K562 (cell line): ENCODE measurements at regions not wholly inside any gene's neighbourhood (a gene's known extent, or its start where the extent isn't known, plus 50 kb on each side); places are given as distances from the start of the nearest gene placed in this dataset.
A peak's percentile ranks its signal among the peaks of the same experiment; 100 is the strongest.

ENCODE experiments used
- CBFA2T3 ChIP-seq: fragments of 450-650 bp; IDR thresholded peaks from 2 replicates; pipeline ENCODE4 v1.6.1; 2017
- E2F3 ChIP-seq: fragments of 250-450 bp; sonication (Bioruptor Pico); IDR thresholded peaks from 2 replicates; pipeline ENCODE4 v1.4.0; 2020; ENCODE audit warnings: mild to moderate bottlenecking
- ESRRA ChIP-seq: fragments of 450-650 bp; IDR thresholded peaks from 2 replicates; pipeline ENCODE4 v1.6.1; 2014; ENCODE audit warnings: low read depth, mild to moderate bottlenecking, moderate library complexity, borderline replicate concordance
- GTF2A2 ChIP-seq: IDR thresholded peaks from 2 replicates; pipeline ENCODE4 v1.6.1; 2016; ENCODE audit warnings: mild to moderate bottlenecking, missing genetic modification characterization, missing compliant biosample characterization
- GTF2F1 ChIP-seq: IDR thresholded peaks from 2 replicates; pipeline ENCODE4 v1.6.1; 2011; ENCODE audit warnings: low read depth, low read length, improper control_type of control experiment
- HDAC2 ChIP-seq: fragments of 450-650 bp; IDR thresholded peaks from 2 replicates; pipeline ENCODE4 v1.6.1; 2016; ENCODE audit warnings: mild to moderate bottlenecking
- ILK ChIP-seq: fragments of 450-650 bp; IDR thresholded peaks from 2 replicates; pipeline ENCODE4 v1.6.1; 2016; ENCODE audit warnings: missing genetic modification characterization, low read depth, mild to moderate bottlenecking, missing compliant biosample characterization, moderate library complexity, borderline replicate concordance
- KAT8 ChIP-seq: fragments of 450-650 bp; IDR thresholded peaks from 2 replicates; pipeline ENCODE4 v1.6.1; 2016; ENCODE audit warnings: low read depth, mild to moderate bottlenecking
- NCOA1 ChIP-seq: fragments of 450-650 bp; IDR thresholded peaks from 2 replicates; pipeline ENCODE4 v1.6.1; 2016; ENCODE audit warnings: low read depth
- NCOR1 ChIP-seq: fragments of 450-650 bp; IDR thresholded peaks from 2 replicates; pipeline ENCODE4 v1.6.1; 2016; ENCODE audit warnings: mild to moderate bottlenecking, moderate library complexity
- TCFL5 ChIP-seq: fragments of 250-450 bp; sonication (Bioruptor Pico); conservative IDR thresholded peaks from 2 replicates; pipeline ENCODE4 v1.6.1; 2021; ENCODE audit warnings: mild to moderate bottlenecking, moderate library complexity, matching md5 sums
- XRCC5 ChIP-seq: fragments of 200-400 bp; formaldehyde crosslinking; IDR thresholded peaks from 2 replicates; pipeline ENCODE4 v1.6.1; 2017; ENCODE audit warnings: low read depth, mild to moderate bottlenecking, low read length
- ZNF24 ChIP-seq: fragments of 450-650 bp; IDR thresholded peaks from 2 replicates; pipeline ENCODE4 v1.6.1; 2016
- ZNF408 ChIP-seq: fragments of 250-450 bp; sonication (Bioruptor Pico); IDR thresholded peaks from 2 replicates; pipeline ENCODE4 v1.4.0; 2020; ENCODE audit warnings: low read depth, mild to moderate bottlenecking, moderate library complexity
- ZNF41 ChIP-seq: fragments of 250-450 bp; sonication (Bioruptor Pico); conservative IDR thresholded peaks from 2 replicates; pipeline ENCODE4 v1.4.0; 2020; ENCODE audit warnings: mild to moderate bottlenecking
- ZNF699 ChIP-seq: fragments of 250-450 bp; sonication (Bioruptor Pico); IDR thresholded peaks from 2 replicates; pipeline ENCODE4 v1.8.0; 2021; ENCODE audit warnings: mild to moderate bottlenecking, moderate library complexity; ENCODE audit not compliant: insufficient replicate concordance
- TF ChIP-seq, protein P1 (sequence below): sonication (generic); formaldehyde crosslinking; IDR thresholded peaks from 2 replicates; pipeline ENCODE4 v1.8.0; 2022; ENCODE audit warnings: missing genetic modification reagents, mild to moderate bottlenecking, moderate library complexity, borderline replicate concordance
- TF ChIP-seq, protein P2 (sequence below), 2 experiments: fragments of 450-650 bp; formaldehyde crosslinking in 1 of 2; IDR thresholded peaks; 2 replicates each; pipeline versions ENCODE4 v1.4.0 to v1.6.1; 2014 to 2020; ENCODE audit warnings: mild to moderate bottlenecking in 2 of 2, borderline replicate concordance in 1 of 2, low read depth in 1 of 2
- TF ChIP-seq, protein P3 (sequence below): IDR thresholded peaks from 2 replicates; pipeline ENCODE4 v1.6.1; 2016; ENCODE audit warnings: missing genetic modification characterization, missing compliant biosample characterization

DNA sequence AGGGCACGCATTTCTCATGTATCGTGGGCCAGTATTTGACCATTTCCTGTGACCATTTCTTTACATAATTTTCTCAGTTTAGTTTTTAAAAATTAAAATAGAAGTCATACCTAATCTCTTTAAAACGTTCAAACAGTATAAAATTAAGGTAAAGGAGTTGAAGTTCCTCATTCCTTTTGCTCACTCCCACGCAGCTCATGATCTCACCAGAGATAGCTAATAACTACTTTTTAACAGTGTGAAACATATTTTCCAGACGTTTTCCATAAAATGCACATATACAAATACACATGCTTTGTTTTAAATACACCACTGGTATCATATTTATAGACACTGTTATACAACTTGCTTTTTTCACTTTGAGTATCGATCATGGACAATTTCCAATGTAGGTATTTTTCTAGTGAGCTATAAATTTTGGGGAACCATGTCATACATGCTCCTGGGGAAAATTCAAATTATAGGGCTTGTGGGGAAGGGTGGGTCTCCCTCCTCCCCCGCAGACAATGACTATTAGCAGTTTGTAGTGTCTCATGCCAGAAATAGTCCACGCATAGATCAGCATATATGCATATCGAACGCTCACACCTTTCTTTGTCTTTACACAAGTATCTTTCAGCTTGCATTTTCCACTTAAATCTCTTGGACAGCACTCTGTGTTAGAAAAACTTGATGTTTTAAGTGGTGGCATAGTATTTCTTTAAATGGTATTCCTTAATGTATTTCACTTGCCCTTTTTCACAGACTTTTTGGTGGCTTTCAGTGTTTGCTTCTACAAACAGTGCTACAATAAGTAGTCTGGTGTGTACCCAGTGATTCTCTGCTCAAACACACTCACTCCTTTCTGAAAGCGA lies 145.5 kb upstream of the ZNF217 start (continued):
- TF ChIP-seq, protein P1, sequence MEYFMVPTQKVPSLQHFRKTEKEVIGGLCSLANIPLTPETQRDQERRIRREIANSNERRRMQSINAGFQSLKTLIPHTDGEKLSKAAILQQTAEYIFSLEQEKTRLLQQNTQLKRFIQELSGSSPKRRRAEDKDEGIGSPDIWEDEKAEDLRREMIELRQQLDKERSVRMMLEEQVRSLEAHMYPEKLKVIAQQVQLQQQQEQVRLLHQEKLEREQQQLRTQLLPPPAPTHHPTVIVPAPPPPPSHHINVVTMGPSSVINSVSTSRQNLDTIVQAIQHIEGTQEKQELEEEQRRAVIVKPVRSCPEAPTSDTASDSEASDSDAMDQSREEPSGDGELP (CRISPR knock-in tag), result no peak
- TF ChIP-seq ZNF41 (CRISPR knock-in tag) (no peak), GTF2A2 (tag) (no peak), GTF2F1 (no peak), XRCC5 (no peak), E2F3 (no peak), ZNF24 (no peak), NCOA1 (no peak), ESRRA (no peak), CBFA2T3 (peak; percentile 55), TCFL5 (CRISPR knock-in tag) (no peak), KAT8 (no peak), HDAC2 (no peak; the same call in 1 of the 2 replicates), NCOR1 (no peak; the same call in 1 of the 2 replicates), ZNF699 (no peak), ILK (tag) (no peak), ZNF408 (CRISPR knock-in tag) (no peak)
- TF ChIP-seq, protein P2, sequence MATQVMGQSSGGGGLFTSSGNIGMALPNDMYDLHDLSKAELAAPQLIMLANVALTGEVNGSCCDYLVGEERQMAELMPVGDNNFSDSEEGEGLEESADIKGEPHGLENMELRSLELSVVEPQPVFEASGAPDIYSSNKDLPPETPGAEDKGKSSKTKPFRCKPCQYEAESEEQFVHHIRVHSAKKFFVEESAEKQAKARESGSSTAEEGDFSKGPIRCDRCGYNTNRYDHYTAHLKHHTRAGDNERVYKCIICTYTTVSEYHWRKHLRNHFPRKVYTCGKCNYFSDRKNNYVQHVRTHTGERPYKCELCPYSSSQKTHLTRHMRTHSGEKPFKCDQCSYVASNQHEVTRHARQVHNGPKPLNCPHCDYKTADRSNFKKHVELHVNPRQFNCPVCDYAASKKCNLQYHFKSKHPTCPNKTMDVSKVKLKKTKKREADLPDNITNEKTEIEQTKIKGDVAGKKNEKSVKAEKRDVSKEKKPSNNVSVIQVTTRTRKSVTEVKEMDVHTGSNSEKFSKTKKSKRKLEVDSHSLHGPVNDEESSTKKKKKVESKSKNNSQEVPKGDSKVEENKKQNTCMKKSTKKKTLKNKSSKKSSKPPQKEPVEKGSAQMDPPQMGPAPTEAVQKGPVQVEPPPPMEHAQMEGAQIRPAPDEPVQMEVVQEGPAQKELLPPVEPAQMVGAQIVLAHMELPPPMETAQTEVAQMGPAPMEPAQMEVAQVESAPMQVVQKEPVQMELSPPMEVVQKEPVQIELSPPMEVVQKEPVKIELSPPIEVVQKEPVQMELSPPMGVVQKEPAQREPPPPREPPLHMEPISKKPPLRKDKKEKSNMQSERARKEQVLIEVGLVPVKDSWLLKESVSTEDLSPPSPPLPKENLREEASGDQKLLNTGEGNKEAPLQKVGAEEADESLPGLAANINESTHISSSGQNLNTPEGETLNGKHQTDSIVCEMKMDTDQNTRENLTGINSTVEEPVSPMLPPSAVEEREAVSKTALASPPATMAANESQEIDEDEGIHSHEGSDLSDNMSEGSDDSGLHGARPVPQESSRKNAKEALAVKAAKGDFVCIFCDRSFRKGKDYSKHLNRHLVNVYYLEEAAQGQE (IDR thresholded peaks at IDR 0.05; ENCODE audit: borderline replicate concordance), result no peak
- TF ChIP-seq, protein P2 (CRISPR knock-in tag; IDR thresholded peaks at IDR 0.05; ENCODE audit: low read depth), result no peak
- TF ChIP-seq, protein P3, sequence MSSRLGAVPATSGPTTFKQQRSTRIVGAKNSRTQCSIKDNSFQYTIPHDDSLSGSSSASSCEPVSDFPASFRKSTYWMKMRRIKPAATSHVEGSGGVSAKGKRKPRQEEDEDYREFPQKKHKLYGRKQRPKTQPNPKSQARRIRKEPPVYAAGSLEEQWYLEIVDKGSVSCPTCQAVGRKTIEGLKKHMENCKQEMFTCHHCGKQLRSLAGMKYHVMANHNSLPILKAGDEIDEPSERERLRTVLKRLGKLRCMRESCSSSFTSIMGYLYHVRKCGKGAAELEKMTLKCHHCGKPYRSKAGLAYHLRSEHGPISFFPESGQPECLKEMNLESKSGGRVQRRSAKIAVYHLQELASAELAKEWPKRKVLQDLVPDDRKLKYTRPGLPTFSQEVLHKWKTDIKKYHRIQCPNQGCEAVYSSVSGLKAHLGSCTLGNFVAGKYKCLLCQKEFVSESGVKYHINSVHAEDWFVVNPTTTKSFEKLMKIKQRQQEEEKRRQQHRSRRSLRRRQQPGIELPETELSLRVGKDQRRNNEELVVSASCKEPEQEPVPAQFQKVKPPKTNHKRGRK, result no peak
